CD14-positive monocyte (primary cell): ENCODE measurements at regions not wholly inside any gene's neighbourhood (a gene's known extent, or its start where the extent isn't known, plus 50 kb on each side); places are given as distances from the start of the nearest gene placed in this dataset.
A peak's percentile ranks its signal among the peaks of the same experiment; 100 is the strongest.

Experiments used
- DNase-seq, 3 donors: peaks; one replicate each; pipeline ENCODE4 v3.0.0-alpha.2; 2011 to 2022
- H2AFZ ChIP-seq: 2 replicates; pipeline ENCODE4 v1.6.0; 2012; ENCODE audit warnings: mild to moderate bottlenecking, low read depth, low read length, inconsistent platforms; ENCODE audit not compliant: insufficient read depth, poor library complexity, severe bottlenecking
- H3K27ac ChIP-seq, 2 donors: 1 replicate in 1 of 2; 2 replicates in 1 of 2; pipeline ENCODE4 v1.5.1; 2012 to 2013; ENCODE audit warnings: low read length in 2 of 2, control low read depth in 1 of 2, inconsistent platforms in 1 of 2, low read depth in 1 of 2, mild to moderate bottlenecking in 1 of 2
- H3K27me3 ChIP-seq, 2 donors: one replicate each; pipeline versions ENCODE4 v1.6.0 to v1.6.1; 2011 to 2013; ENCODE audit warnings: low read length in 2 of 2; ENCODE audit not compliant: control insufficient read depth in 2 of 2, insufficient read depth in 2 of 2
- H3K36me3 ChIP-seq, 2 donors: replicated peaks in 1 of 2; 1 replicate in 1 of 2; 2 replicates in 1 of 2; pipeline versions ENCODE4 v1.5.1 to v1.6.1; 2012 to 2013; ENCODE audit warnings: low read length in 2 of 2, control low read depth in 1 of 2, inconsistent platforms in 1 of 2, mild to moderate bottlenecking in 1 of 2; ENCODE audit not compliant: insufficient read depth in 2 of 2, control insufficient read depth in 1 of 2
- H3K4me1 ChIP-seq, 2 donors: 1 replicate in 1 of 2; 2 replicates in 1 of 2; pipeline versions ENCODE4 v1.5.1 to v1.6.1; 2012 to 2013; ENCODE audit warnings: low read length in 2 of 2, control low read depth in 1 of 2, inconsistent platforms in 1 of 2, mild to moderate bottlenecking in 1 of 2, moderate library complexity in 1 of 2; ENCODE audit not compliant: insufficient read depth in 2 of 2, control insufficient read depth in 1 of 2
- H3K4me2 ChIP-seq: replicated peaks from 2 replicates; pipeline ENCODE3; 2012; ENCODE audit warnings: low read length, moderate library complexity, mild to moderate bottlenecking; ENCODE audit not compliant: poor library complexity, severe bottlenecking; ENCODE audit errors: extremely low read depth
- H3K4me3 ChIP-seq, 3 experiments: fragments of 200-600 bp in 1 of 3; sonication (generic) in 1 of 3; replicated peaks in 1 of 3; 1 replicate in 2 of 3; 2 replicates in 1 of 3; pipeline ENCODE4 v1.5.1; 2011 to 2013; ENCODE audit warnings: low read length in 3 of 3, mild to moderate bottlenecking in 3 of 3, control low read depth in 2 of 3, low read depth in 2 of 3, inconsistent platforms in 1 of 3, moderate library complexity in 1 of 3
- H3K79me2 ChIP-seq: 2 replicates; pipeline ENCODE4 v1.6.0; 2012; ENCODE audit warnings: mild to moderate bottlenecking, control low read depth, inconsistent platforms, low read length, moderate library complexity; ENCODE audit not compliant: insufficient read depth
- H3K9ac ChIP-seq: 2 replicates; pipeline ENCODE4 v1.6.0; 2017; ENCODE audit warnings: low read length, mild to moderate bottlenecking; ENCODE audit not compliant: insufficient read depth, poor library complexity, severe bottlenecking
- H3K9me3 ChIP-seq, 2 donors: replicated peaks in 1 of 2; 1 replicate in 1 of 2; 2 replicates in 1 of 2; pipeline versions ENCODE4 v1.5.1 to v1.6.1; 2012 to 2013; ENCODE audit warnings: low read length in 2 of 2, control low read depth in 1 of 2; ENCODE audit not compliant: control insufficient read depth in 1 of 2, insufficient read depth in 1 of 2
- H4K20me1 ChIP-seq: 2 replicates; pipeline ENCODE4 v1.6.0; 2012; ENCODE audit warnings: mild to moderate bottlenecking, low read length, control low read depth, moderate library complexity; ENCODE audit not compliant: insufficient read depth
- H3K27ac Mint-ChIP-seq, 7 donors: one replicate each; pipeline ENCODE4 v1.8.0; 2020; ENCODE audit warnings: mild to moderate bottlenecking in 7 of 7, mixed read lengths in 7 of 7, moderate library complexity in 6 of 7, inconsistent platforms in 2 of 7
- H3K27me3 Mint-ChIP-seq, 3 donors: one replicate each; pipeline ENCODE4 v1.8.0; 2021 to 2022; ENCODE audit warnings: low read depth in 3 of 3, mild to moderate bottlenecking in 3 of 3, mixed read lengths in 3 of 3, moderate library complexity in 3 of 3, inconsistent platforms in 1 of 3
- H3K36me3 Mint-ChIP-seq, 2 donors: one replicate each; pipeline ENCODE4 v1.8.0; 2020; ENCODE audit warnings: mixed read lengths in 2 of 2, inconsistent platforms in 1 of 2, mild to moderate bottlenecking in 1 of 2
- H3K4me1 Mint-ChIP-seq: one replicate; pipeline ENCODE4 v1.8.0; 2020; ENCODE audit warnings: mild to moderate bottlenecking, mixed read lengths
- H3K4me3 Mint-ChIP-seq, 2 donors: one replicate each; pipeline ENCODE4 v1.8.0; 2020; ENCODE audit warnings: mild to moderate bottlenecking in 2 of 2, mixed read lengths in 2 of 2, moderate library complexity in 1 of 2
- H3K9me3 Mint-ChIP-seq, 7 donors: one replicate each; pipeline ENCODE4 v1.8.0; 2020 to 2022; ENCODE audit warnings: mixed read lengths in 7 of 7, mild to moderate bottlenecking in 6 of 7, moderate library complexity in 6 of 7, inconsistent platforms in 2 of 7
- WGBS: methylation state at CpG from one replicate; pipeline ENCODE4 v1.1.5; 2013; ENCODE audit warnings: missing lambda C conversion rate; ENCODE audit not compliant: insufficient coverage; 5-methylcytosine and 5-hydroxymethylcytosine counted together
- intact Hi-C, 2 donors: fragments of 100-400 bp; cut with micrococcal nuclease; formaldehyde crosslinking; loops; one replicate each; pipeline versions ENCODE4 v1.15.0 to v1.15.1; 2023
- TF ChIP-seq, protein P1 (sequence below): fragments of 200-600 bp; IDR thresholded peaks from one replicate; pipeline ENCODE4 v1.8.0; 2022; ENCODE audit warnings: antibody characterized with exemption, mild to moderate bottlenecking

DNA sequence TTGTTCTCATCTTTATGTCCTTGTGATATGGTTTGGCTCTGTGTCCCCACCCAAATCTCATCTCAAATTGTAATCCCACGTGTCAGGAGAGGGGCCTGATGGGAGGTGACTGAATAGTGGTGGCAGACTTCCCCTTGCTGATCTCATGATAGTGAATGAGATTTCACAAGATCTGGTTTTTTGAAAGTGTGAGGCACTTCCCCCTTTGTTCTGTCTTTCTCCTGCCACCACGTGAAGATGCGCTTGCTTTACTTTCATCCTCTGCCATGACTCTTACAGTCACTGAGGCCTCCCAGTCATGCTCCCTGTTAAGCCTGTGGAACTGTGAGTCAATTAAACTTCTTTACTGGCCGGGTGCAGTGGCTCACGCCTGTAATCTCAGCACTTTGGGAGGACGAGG, 161.0 kb downstream of the HERPUD2 start:
- H3K9ac ChIP-seq = no peak overlapping the region
- no peak overlapping the region for H3K4me2 ChIP-seq
- no peak overlapping the region for H3K4me3 ChIP-seq
- TF ChIP-seq, protein P1, sequence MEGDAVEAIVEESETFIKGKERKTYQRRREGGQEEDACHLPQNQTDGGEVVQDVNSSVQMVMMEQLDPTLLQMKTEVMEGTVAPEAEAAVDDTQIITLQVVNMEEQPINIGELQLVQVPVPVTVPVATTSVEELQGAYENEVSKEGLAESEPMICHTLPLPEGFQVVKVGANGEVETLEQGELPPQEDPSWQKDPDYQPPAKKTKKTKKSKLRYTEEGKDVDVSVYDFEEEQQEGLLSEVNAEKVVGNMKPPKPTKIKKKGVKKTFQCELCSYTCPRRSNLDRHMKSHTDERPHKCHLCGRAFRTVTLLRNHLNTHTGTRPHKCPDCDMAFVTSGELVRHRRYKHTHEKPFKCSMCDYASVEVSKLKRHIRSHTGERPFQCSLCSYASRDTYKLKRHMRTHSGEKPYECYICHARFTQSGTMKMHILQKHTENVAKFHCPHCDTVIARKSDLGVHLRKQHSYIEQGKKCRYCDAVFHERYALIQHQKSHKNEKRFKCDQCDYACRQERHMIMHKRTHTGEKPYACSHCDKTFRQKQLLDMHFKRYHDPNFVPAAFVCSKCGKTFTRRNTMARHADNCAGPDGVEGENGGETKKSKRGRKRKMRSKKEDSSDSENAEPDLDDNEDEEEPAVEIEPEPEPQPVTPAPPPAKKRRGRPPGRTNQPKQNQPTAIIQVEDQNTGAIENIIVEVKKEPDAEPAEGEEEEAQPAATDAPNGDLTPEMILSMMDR = no peak
- no peaks in the 10 kb centered on the region for H3K4me1 ChIP-seq
- Mint-ChIP-seq H3K27ac (no peak overlapping the region), H3K27me3 (peaks cover 14 to 25% (median 24%) of the 10 kb centered on the region in 3 donors), H3K9me3 (peaks cover 5 to 14% (median 10%) of the 10 kb centered on the region in 7 donors), H3K4me1 (peaks cover 14% of the 10 kb centered on the region), H3K36me3 (no peaks in the 10 kb centered on the region), H3K4me3 (no peak overlapping the region)
- no peaks in the 10 kb centered on the region for H4K20me1 ChIP-seq
- no peaks in the 10 kb centered on the region for H3K79me2 ChIP-seq
- 86% methylated on average over 1 of the region's 6 CpGs for WGBS
- H3K36me3 ChIP-seq = no peaks in the 10 kb centered on the region
- DNase-seq = peak; percentile 5 to 61 (median 45)
- H3K27ac ChIP-seq = no peak overlapping the region
- intact Hi-C loops = loop anchor here in 1 of 2 donors (10.0 kb wide), 1 partner anchor 109 kb away; no protein-coding TSS in a partner anchor
- H2AFZ ChIP-seq = no peak overlapping the region
- H3K9me3 ChIP-seq = peaks cover 8 to 10% of the 10 kb centered on the region in 2 donors
- peaks cover 0 to 3% of the 10 kb centered on the region in 2 donors for H3K27me3 ChIP-seq

DNA sequence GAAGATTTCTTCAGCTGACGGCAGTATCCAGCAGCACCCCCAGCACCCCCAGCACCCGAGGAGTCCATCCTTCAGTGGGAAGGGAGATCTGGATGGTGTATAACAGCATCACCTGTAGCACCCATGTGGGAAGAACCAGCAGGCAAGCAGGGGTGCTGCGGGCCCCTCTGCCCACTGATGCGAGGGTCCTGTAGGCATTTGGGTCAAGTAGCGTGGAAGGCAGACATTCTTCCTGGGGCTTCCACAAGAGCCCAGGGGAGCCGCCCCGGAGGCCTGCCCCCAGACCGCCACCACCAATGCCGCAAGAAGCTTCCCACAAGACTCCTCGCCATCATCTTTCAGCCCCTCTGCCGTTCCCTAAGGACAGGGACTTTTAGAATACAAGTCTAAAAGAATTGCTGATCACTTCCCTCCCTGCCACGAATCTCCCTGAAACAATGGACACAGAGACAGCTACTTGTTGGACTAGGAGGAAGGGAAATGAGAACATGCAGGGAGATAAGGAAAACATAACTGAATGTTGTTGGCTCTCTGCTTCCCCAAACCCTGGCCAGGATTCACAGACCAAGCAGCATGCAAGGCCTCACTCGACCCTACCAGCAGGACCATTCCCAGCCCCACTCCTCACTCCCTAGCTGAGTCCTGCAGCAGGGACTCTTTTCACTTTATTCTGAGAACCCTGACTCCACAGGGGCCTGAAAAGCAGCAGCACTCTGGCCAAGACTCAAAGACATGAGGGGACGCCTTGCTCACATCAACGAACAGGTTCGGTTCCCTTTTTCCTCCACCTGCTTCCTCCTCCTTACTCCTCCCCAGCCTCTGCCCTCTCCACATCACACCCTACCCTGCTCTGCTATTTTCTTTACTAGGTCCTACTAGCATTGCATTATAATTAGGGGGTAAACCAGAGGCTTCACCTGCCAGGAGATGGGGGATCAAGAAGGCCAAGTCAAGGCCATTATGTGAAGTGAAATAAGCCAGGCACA, 164.5 kb downstream of the HERPUD2 start:
- H3K27me3 ChIP-seq = no peaks in the 10 kb centered on the region
- Mint-ChIP-seq H3K9me3 (peaks cover 5 to 14% (median 10%) of the 10 kb centered on the region in 7 donors), H3K36me3 (no peaks in the 10 kb centered on the region), H3K4me3 (no peak overlapping the region), H3K27me3 (peaks cover 9 to 16% (median 13%) of the 10 kb centered on the region in 3 donors), H3K27ac (no peak overlapping the region), H3K4me1 (peaks cover 4% of the 10 kb centered on the region)
- peaks cover 8 to 10% of the 10 kb centered on the region in 2 donors for H3K9me3 ChIP-seq
- no peaks in the 10 kb centered on the region for H3K36me3 ChIP-seq
- H2AFZ ChIP-seq = no peak overlapping the region
- H3K27ac ChIP-seq = no peak overlapping the region
- TF ChIP-seq, protein P1 = no peak
- H3K9ac ChIP-seq = no peak overlapping the region
- H3K4me3 ChIP-seq = no peak overlapping the region
- no peak for DNase-seq
- 64% methylated on average over 11 of the region's 16 CpGs for WGBS
- intact Hi-C loops = loop anchor here in 1 of 2 donors (10.0 kb wide), 1 partner anchor 106 kb away; no protein-coding TSS in a partner anchor
- H4K20me1 ChIP-seq = no peaks in the 10 kb centered on the region
- no peaks in the 10 kb centered on the region for H3K4me1 ChIP-seq
- no peak overlapping the region for H3K4me2 ChIP-seq
- H3K79me2 ChIP-seq = no peaks in the 10 kb centered on the region
